ENCODE measurements at regions not wholly inside any gene's neighbourhood (a gene's known extent, or its start where the extent isn't known, plus 50 kb on each side); places are given as distances from the start of the nearest gene placed in this dataset.
A peak's percentile ranks its signal among the peaks of the same experiment; 100 is the strongest.

GRCh38 chr15:80317389-80318182, 65.6 kb upstream of the CTXND1 start:
- Mint-ChIP-seq H3K9me3 (ENCODE audit: unreplicated experiment) (no peaks in the 10 kb centered on the region), H3K4me3 (ENCODE audit: unreplicated experiment) (no peak overlapping the region), H3K27me3 (ENCODE audit: insufficient read depth, unreplicated experiment) (no peaks in the 10 kb centered on the region), H3K27ac (ENCODE audit: low read depth, unreplicated experiment) (peak overlapping the region; percentile 62), H3K36me3 (ENCODE audit: insufficient read depth, unreplicated experiment) (no peaks in the 10 kb centered on the region), H3K4me1 (ENCODE audit: insufficient read depth, unreplicated experiment) (peaks cover 12% of the 10 kb centered on the region)
- no peak for TF ChIP-seq CTCF (IDR thresholded peaks at IDR 0.05; ENCODE audit: unreplicated experiment)
- intact Hi-C loops (cut with micrococcal nuclease), result loop anchor here (10.0 kb wide), 2 partner anchors 143 to 463 kb away; no protein-coding TSS in a partner anchor
- ChIA-PET POLR2A (no interaction called here), CTCF (interaction anchor here (0.6 kb wide), 3 partner anchors 226 to 451 kb away, joined by 3 to 5 read pairs (median 3); no protein-coding TSS in a partner anchor)
- BruUV-seq (replicated peaks), result no TSS peak
- DNase-seq (ENCODE audit: unreplicated experiment), result peak; percentile 84

DNA sequence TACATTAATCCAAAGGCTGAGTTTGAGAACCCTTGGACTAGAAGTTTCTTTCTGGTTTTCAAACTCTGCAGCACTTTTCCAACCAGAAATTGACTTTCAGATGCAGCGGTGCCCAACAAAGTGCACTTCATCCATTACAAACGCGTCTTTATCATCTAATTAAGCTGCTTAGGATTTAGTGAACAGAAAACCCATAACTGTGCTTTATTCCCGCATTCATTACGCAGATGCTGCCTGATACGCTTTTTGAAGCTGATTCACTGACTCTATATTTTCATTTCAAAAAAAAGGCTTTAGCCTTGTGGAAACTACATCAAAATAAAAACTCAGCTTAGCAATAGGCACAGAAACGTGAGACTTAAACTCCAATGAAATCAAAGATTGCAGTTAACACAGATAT, 69.8 kb upstream of the CTXND1 start:
- Mint-ChIP-seq H3K9me3 (ENCODE audit: unreplicated experiment) (no peaks in the 10 kb centered on the region), H3K4me1 (ENCODE audit: insufficient read depth, unreplicated experiment) (peaks cover 10% of the 10 kb centered on the region), H3K4me3 (ENCODE audit: unreplicated experiment) (no peak overlapping the region), H3K36me3 (ENCODE audit: insufficient read depth, unreplicated experiment) (no peaks in the 10 kb centered on the region), H3K27ac (ENCODE audit: low read depth, unreplicated experiment) (no peak overlapping the region), H3K27me3 (ENCODE audit: insufficient read depth, unreplicated experiment) (no peaks in the 10 kb centered on the region)
- no TSS peak for BruUV-seq (replicated peaks)
- DNase-seq (ENCODE audit: unreplicated experiment), result no peak
- intact Hi-C loops (cut with micrococcal nuclease), result no loop called here
- ChIA-PET POLR2A (interaction anchor here (0.7 kb wide), 1 partner anchor 19 kb away, joined by 3 read pairs; no protein-coding TSS in a partner anchor), CTCF (interaction anchor here (1.1 kb wide), 1 partner anchor 12 kb away, joined by 4 read pairs; no protein-coding TSS in a partner anchor)
- no peak for TF ChIP-seq CTCF (IDR thresholded peaks at IDR 0.05; ENCODE audit: unreplicated experiment)

DNA sequence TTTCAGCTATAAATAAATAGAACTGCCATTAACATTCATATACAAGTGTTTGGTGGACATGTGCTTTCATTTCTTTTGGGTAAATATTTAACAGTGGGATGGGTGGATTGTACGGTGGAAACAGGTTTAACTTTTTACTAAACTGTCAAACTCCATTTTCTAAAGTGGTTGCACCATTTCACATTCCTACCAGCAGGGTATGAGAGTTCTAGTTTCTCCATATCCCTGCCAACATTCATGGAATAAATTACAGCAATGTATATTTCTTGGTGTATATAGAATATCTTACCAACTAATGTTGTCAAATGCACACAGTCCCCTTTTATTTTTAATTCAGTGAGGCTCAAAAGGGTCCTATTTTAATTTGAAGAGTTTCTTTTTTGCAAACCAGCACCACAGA, 71.3 kb upstream of the CTXND1 start:
- intact Hi-C loops (cut with micrococcal nuclease), result no loop called here
- Mint-ChIP-seq H3K36me3 (ENCODE audit: insufficient read depth, unreplicated experiment) (no peaks in the 10 kb centered on the region), H3K4me1 (ENCODE audit: insufficient read depth, unreplicated experiment) (no peaks in the 10 kb centered on the region), H3K27ac (ENCODE audit: low read depth, unreplicated experiment) (no peak overlapping the region), H3K4me3 (ENCODE audit: unreplicated experiment) (no peak overlapping the region), H3K27me3 (ENCODE audit: insufficient read depth, unreplicated experiment) (no peaks in the 10 kb centered on the region), H3K9me3 (ENCODE audit: unreplicated experiment) (no peaks in the 10 kb centered on the region)
- ChIA-PET CTCF (interaction anchor here (0.6 to 0.7 kb wide), 2 partner anchors 206 to 600 kb away, joined by 3 to 4 read pairs; no protein-coding TSS in a partner anchor), POLR2A (no interaction called here)
- TF ChIP-seq CTCF (IDR thresholded peaks at IDR 0.05; ENCODE audit: unreplicated experiment), result peak; percentile 11
- DNase-seq (ENCODE audit: unreplicated experiment), result peak; percentile 17
- BruUV-seq (replicated peaks), result no TSS peak

DNA sequence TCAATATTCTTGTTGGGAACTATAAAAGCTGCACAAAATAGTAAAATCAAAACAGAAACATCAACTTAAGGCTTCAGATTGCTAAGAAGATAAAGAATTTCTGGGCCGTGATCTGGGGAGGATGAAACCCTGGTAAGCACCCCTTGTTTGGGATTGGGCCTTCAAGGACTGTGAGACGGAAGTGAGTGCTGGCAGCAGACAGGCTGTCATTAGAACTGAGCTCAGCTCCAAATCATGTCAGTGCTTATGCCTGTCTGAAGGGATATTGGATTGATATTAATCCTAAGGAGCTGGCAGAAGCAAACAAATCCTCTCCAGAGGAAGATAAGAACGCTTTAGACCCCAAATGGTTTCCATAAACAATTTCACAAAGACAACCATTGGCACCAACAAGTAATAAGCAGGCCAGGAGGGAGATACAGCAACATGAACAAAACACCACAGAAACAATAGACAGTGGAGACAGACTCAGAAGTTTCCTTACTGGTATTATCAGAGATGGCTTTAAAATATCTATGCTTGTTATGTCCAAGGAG, 72.6 kb upstream of the CTXND1 start:
- Mint-ChIP-seq H3K4me3 (ENCODE audit: unreplicated experiment) (no peak overlapping the region), H3K27me3 (ENCODE audit: insufficient read depth, unreplicated experiment) (peaks cover 7% of the 10 kb centered on the region), H3K9me3 (ENCODE audit: unreplicated experiment) (no peaks in the 10 kb centered on the region), H3K27ac (ENCODE audit: low read depth, unreplicated experiment) (no peak overlapping the region), H3K4me1 (ENCODE audit: insufficient read depth, unreplicated experiment) (no peaks in the 10 kb centered on the region), H3K36me3 (ENCODE audit: insufficient read depth, unreplicated experiment) (no peaks in the 10 kb centered on the region)
- no TSS peak for BruUV-seq (replicated peaks)
- DNase-seq (ENCODE audit: unreplicated experiment), result no peak
- ChIA-PET POLR2A (no interaction called here), CTCF (no interaction called here)
- intact Hi-C loops (cut with micrococcal nuclease), result no loop called here
- TF ChIP-seq CTCF (IDR thresholded peaks at IDR 0.05; ENCODE audit: unreplicated experiment), result no peak
